ENCODE measurements at regions not wholly inside any gene's neighbourhood (a gene's known extent, or its start where the extent isn't known, plus 50 kb on each side); places are given as distances from the start of the nearest gene placed in this dataset.

- Mint-ChIP-seq H3K9me3 (no peaks in the 10 kb centered on the region), H3K36me3 (ENCODE audit: low read depth) (no peaks in the 10 kb centered on the region), H3K4me1 (no peaks in the 10 kb centered on the region), H3K27me3 (ENCODE audit: low read depth) (no peaks in the 10 kb centered on the region), H3K27ac (no peak overlapping the region), H3K4me3 (no peak overlapping the region)
- no peak for TF ChIP-seq CTCF (IDR thresholded peaks at IDR 0.05; ENCODE audit: unreplicated experiment in 3 of 3)
These were observed 1957.4 kb upstream of the TENM3 start for GRCh38 chr4:180285796-180286195.

GRCh38 chr4:180292339-180292738 is 1950.9 kb upstream of the TENM3 start:
- no peak for TF ChIP-seq CTCF (IDR thresholded peaks at IDR 0.05; ENCODE audit: unreplicated experiment in 3 of 3)
- Mint-ChIP-seq H3K27ac (no peak overlapping the region), H3K36me3 (ENCODE audit: low read depth) (no peaks in the 10 kb centered on the region), H3K9me3 (no peaks in the 10 kb centered on the region), H3K4me3 (no peak overlapping the region), H3K4me1 (no peaks in the 10 kb centered on the region), H3K27me3 (ENCODE audit: low read depth) (no peaks in the 10 kb centered on the region)

DNA sequence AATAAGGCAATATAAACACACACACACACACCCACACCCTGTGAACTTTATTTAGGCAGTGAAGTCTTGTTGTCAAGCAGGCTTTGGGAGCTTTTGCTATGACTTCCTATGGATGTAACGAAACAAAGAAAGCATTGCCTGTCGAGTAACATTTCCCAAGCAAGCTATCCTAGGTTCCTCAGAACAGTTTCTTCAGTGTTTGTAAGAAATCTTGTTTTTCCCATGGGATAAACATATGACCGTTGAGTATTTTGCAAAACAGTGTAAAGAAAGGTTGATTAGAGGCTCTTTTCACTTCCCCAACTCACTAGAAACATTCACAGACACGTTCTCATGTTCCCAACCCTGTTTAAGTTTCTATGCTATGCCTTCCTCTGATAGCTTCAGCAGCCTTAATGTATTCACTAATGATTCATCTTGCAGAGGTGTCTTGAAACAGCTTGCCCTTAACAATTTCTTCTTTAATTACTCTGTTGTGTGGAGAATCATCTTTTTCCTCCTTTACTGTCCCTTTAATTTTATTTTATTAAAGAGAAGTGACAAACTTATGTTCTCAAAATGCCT is 1947.1 kb upstream of the TENM3 start:
- no peak overlapping the region for H3K4me3 Mint-ChIP-seq
- TF ChIP-seq CTCF (IDR thresholded peaks at IDR 0.05; ENCODE audit: unreplicated experiment in 3 of 3), result no peak
- no peaks in the 10 kb centered on the region for H3K36me3 Mint-ChIP-seq (ENCODE audit: low read depth)
- no peaks in the 10 kb centered on the region for H3K27me3 Mint-ChIP-seq (ENCODE audit: low read depth)
- H3K4me1 Mint-ChIP-seq, result no peaks in the 10 kb centered on the region
- H3K9me3 Mint-ChIP-seq, result no peaks in the 10 kb centered on the region
- H3K27ac Mint-ChIP-seq, result peak overlapping the region in 1 of 3 experiments; percentile 14

DNA sequence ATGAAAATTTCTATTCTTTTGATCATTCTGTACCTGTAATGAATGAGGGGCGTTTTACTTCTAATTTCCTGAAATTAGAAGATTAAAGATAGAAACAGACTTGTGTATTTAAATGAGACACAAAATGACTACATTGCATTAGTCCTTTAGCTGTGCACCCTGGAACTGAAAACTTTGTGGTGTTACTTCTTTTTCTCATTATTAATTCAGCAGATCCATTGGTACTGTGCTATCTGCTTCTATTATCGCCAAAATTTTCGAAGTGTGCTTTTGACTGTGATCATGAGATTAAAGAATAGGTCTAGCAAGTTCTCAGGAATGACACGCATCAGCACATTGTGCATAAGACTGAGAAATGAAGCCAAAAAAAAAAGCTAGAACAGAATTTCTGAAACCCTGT is 1938.9 kb upstream of the TENM3 start:
- Mint-ChIP-seq H3K9me3 (no peaks in the 10 kb centered on the region), H3K27me3 (ENCODE audit: low read depth) (no peaks in the 10 kb centered on the region), H3K4me3 (no peak overlapping the region), H3K27ac (no peak overlapping the region), H3K36me3 (ENCODE audit: low read depth) (no peaks in the 10 kb centered on the region), H3K4me1 (no peaks in the 10 kb centered on the region)
- TF ChIP-seq CTCF (IDR thresholded peaks at IDR 0.05; ENCODE audit: unreplicated experiment in 3 of 3), result no peak

GRCh38 chr4:180310616-180311015 is 1932.6 kb upstream of the TENM3 start:
- Mint-ChIP-seq H3K27ac (no peak overlapping the region), H3K9me3 (no peaks in the 10 kb centered on the region), H3K4me3 (no peak overlapping the region), H3K36me3 (ENCODE audit: low read depth) (no peaks in the 10 kb centered on the region), H3K27me3 (ENCODE audit: low read depth) (no peaks in the 10 kb centered on the region), H3K4me1 (no peaks in the 10 kb centered on the region)
- no peak for TF ChIP-seq CTCF (IDR thresholded peaks at IDR 0.05; ENCODE audit: unreplicated experiment in 3 of 3)

DNA sequence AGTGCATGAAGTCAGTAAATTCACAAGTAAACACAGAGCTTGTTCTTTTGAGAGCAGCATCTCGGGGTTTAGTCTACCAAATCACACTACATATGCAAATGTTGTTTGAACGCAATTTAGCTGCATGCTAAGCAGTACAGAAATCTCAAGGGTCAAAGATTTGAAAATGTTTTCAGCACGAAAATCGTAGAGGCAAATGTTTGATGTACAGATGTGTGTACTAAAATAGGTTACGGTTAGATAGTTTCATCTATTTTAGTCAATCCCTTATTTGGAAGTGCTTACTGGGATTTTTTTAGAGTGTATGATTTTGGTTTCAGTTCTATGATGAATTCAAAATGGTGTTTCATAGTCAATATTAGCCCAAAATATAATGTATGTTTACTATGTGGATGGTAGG is 1928.2 kb upstream of the TENM3 start:
- no peak for TF ChIP-seq CTCF (IDR thresholded peaks at IDR 0.05; ENCODE audit: unreplicated experiment in 3 of 3)
- Mint-ChIP-seq H3K9me3 (no peaks in the 10 kb centered on the region), H3K27ac (no peak overlapping the region), H3K4me3 (no peak overlapping the region), H3K36me3 (ENCODE audit: low read depth) (no peaks in the 10 kb centered on the region), H3K27me3 (ENCODE audit: low read depth) (peaks cover 5% of the 10 kb centered on the region), H3K4me1 (no peaks in the 10 kb centered on the region)
